Suppressor macrophage treated with lipopolysaccharide for 4 hours (primary cell): ENCODE measurements at regions not wholly inside any gene's neighbourhood (a gene's known extent, or its start where the extent isn't known, plus 50 kb on each side); places are given as distances from the start of the nearest gene placed in this dataset.

ENCODE experiments used
- DNase-seq: peaks from one replicate; pipeline ENCODE4 v3.0.0-alpha.2; 2020

DNA sequence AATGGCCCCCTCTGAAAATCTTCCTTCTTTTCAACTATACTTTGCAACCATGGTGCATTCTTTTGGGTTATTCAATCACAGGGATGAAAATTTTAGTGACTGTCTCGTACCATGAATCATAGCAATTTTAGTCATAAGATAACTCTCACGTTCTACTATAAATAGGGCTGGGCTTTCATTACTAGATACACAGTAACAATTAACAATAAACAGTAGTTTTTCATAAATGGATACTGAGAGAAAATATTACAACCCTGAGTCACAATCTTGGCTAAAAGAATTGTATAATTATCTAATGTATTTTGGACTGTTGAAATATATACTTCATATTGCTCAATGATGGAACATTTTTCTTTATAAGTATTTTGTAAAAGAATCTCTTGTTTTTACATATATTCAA lies 96.1 kb downstream of the TEX35 start:
- peak; percentile 47 for DNase-seq

GRCh38 chr1:178610690-178611410 lies 97.9 kb downstream of the TEX35 start:
- DNase-seq = peak; percentile 12

- DNase-seq = no peak
Observed at GRCh38 chr1:178612261-178612660, 99.4 kb downstream of the TEX35 start.

DNA sequence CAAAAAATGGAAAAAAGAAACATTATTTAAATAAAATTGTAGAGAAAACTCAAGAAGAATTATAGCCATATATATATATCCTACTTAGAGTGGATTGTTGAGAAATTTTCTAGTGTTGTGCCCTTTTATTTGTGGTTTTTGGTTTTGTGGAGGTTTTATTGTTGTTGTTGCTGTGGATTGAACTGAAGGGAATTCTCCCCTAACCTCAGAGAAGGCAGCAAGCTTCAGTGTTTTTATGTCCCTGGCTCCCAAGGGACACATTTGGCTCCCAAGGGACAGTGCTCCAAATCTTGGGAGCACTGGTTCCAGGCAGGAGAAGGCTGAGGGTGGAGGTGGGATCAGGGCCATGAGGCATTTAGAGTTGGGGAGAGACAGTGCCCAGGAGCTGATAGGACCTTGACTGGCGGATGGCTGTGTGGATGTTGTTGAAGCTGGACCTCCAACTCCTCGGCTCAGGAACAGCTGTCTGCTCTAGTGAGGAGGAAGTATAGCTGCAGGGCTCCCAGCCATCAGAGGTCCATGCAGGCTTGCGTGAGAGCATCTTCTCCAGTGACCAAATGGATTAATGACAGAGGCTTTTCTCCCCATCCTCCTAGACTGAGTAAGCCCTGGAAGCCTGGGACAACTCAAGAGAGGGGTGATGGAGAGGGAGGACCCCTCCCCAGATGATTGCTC lies 100.5 kb downstream of the TEX35 start:
- DNase-seq = no peak

GRCh38 chr1:178614286-178614685 lies 101.4 kb downstream of the TEX35 start:
- no peak for DNase-seq

- DNase-seq = no peak
Observed at GRCh38 chr1:178619042-178619927, 105.8 kb upstream of the RALGPS2 start.

- no peak for DNase-seq
Observed at GRCh38 chr1:178620584-178621475, 104.2 kb upstream of the RALGPS2 start.

DNA sequence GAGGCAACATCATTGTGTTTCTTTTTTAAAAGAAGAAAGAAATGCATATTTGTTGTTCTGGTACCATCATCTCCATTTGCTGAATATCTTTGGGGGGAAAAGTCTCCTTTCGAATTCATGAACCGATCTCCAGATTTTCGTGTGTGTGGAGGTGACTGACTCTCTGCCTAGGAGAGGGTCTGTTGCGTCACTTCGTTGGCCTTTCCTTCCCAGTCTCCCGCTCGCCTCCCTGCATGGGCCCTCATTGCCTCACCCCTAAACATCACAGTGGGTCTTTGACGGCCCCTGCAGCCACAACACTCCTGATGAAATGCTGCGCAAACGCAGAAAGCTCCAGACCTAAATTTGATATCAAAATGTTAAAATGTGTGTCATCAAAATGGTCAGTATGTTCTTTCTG lies 103.2 kb upstream of the RALGPS2 start:
- no peak for DNase-seq

GRCh38 chr1:178625695-178626094 lies 99.3 kb upstream of the RALGPS2 start:
- DNase-seq = no peak

GRCh38 chr1:178627037-178627436 lies 98.0 kb upstream of the RALGPS2 start:
- DNase-seq = no peak

GRCh38 chr1:178628637-178629251 lies 96.3 kb upstream of the RALGPS2 start:
- no peak for DNase-seq

- no peak for DNase-seq
Observed at GRCh38 chr1:178629252-178630154, 95.5 kb upstream of the RALGPS2 start.

DNA sequence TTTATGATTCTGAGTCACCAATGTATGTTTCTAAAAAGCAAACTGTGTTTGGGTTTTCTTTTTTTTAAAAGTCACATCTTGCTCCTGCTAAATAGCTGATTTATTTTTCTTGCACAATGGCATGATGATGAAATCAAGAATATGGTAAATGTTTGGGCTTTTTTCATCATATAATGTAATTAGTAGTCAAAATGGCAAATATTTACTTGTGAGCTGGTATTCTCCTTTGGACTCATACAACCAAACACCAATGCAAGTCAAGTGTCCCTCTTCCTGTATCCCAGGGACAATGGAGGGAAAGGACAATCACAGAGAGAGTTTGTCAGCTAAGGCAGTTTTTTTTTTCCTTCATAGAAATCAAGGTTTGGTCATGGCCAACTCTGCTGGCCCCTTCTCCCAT lies 94.6 kb upstream of the RALGPS2 start:
- DNase-seq = no peak

DNA sequence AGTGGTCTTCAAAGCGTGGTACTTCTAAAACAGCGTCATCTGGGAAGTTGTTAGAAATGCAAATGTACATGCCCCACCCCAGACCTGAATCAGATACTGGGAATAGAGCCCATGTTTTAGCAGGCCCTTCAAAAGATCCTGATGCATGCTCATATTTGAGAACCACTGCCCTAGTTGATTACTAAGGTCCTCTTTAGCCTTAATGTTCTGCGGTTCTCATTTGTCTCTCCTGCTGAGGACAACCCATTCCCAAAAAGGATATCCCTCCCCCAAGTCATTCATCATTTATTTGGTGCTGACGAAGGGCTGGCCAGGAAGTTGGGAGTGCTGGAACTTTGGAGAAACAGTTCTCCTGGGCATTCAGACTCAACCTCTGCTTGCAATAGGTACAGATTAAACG lies 92.4 kb upstream of the RALGPS2 start:
- no peak for DNase-seq

DNA sequence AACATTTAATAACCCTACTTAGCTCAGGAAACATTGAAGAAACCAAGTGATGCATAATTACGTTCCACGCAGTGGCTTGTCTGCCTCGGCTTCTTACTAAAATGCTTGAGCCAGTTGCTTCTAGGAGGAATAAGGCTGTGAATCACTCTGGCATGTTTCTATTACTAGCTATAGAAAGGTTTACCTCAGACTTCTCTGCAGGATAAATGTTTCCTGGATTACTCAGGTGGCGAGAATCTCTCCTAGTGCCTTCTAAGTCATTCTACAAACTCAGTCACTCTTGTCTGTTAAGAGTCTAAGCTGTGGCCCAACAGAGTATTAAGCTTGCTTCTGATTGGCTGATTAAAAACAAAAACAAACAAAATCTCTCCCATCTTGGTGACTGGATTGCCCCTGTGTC lies 92.0 kb upstream of the RALGPS2 start:
- no peak for DNase-seq

DNA sequence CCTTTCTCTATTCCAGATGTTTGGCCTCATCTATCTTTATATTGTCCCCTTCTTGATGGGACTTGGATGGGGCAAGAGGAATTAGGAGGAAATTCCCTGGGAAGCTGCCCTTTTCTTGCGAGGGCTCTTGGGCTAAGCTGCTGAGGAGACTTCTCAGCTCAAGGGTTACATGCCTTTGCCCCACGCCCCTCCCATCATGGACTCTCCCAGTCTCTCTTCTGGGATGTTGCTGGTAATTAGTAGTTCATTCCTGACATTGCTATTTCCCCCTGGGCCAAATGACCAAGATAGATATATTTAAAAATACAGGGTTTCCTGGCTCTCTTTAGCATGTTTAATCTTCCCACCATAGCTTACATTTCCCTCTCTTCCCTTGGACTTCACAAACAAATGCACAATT lies 90.6 kb upstream of the RALGPS2 start:
- no peak for DNase-seq

DNA sequence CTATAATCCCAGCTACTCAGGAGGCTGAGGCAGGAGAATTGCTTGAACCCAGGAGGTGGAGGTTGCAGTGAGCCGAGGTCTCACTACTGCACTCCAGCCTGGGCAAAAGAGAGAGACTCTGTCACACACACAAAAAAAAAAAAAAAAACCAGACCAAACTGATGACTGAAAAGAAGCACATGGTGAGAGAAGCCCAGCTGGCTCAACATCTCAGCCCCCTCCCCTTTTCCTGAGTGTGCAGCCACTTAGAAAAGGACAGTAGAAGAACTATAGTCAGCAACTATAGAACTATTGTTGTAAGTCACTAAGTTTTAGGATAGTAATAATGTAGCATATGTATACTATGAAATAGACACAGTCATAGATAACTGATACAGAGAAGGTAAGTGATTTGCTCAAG lies 87.2 kb upstream of the RALGPS2 start:
- DNase-seq = no peak

GRCh38 chr1:178639326-178639725 lies 85.7 kb upstream of the RALGPS2 start:
- DNase-seq = no peak

- DNase-seq = no peak
Observed at GRCh38 chr1:178642282-178642681, 82.8 kb upstream of the RALGPS2 start.

DNA sequence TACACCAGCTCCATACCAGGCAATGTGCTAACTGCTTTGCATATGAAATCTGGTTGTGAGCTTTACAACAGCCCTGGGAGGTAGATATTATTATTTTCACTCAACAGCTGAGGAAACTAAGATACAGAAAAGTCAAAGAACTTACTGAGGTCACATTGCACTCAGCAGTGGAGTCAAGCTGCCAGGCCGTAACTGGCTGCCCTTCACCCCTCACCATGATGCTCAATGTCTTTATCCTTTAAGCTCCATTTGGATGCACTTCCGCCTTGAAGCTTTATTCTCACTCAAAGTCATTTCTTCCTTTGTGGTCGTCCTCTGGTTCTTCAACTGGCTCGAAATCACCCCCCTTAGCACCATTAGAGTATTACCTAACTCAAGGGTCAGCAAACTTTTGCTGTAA lies 81.7 kb upstream of the RALGPS2 start:
- DNase-seq = no peak

- DNase-seq = no peak
Observed at GRCh38 chr1:178643831-178644230, 81.2 kb upstream of the RALGPS2 start.
